ENCODE measurements at regions not wholly inside any gene's neighbourhood (a gene's known extent, or its start where the extent isn't known, plus 50 kb on each side); places are given as distances from the start of the nearest gene placed in this dataset.

DNA sequence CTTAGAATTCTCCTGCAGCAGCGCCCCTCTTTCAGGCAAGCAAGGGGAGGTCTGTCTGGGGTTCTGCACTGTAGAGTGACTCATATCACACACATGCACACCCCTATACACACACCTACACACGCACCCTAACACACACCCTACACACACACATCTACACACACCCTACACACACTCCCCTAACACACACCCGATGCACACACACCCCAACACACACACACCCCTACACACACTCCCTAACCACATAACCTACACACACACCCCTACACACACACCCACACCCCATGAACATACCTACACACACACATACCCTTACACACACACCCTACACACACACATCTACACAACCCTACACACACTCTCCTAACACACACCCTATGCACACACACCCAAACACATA, 493.2 kb downstream of the IRS2 start:
- Histone ChIP-seq H3K27ac (no peak overlapping the region), H3K4me3 (no peak overlapping the region), H3K4me1 (no peaks in the 10 kb centered on the region), H3K36me3 (no peaks in the 10 kb centered on the region), H3K9me3 (no peaks in the 10 kb centered on the region), H3K27me3 (no peaks in the 10 kb centered on the region)
- DNase-seq (ENCODE audit: extremely low spot score in 2 of 2) = no peak
- intact Hi-C loops (cut with DNase I) = no loop called here
- TF ChIP-seq, protein P1, sequence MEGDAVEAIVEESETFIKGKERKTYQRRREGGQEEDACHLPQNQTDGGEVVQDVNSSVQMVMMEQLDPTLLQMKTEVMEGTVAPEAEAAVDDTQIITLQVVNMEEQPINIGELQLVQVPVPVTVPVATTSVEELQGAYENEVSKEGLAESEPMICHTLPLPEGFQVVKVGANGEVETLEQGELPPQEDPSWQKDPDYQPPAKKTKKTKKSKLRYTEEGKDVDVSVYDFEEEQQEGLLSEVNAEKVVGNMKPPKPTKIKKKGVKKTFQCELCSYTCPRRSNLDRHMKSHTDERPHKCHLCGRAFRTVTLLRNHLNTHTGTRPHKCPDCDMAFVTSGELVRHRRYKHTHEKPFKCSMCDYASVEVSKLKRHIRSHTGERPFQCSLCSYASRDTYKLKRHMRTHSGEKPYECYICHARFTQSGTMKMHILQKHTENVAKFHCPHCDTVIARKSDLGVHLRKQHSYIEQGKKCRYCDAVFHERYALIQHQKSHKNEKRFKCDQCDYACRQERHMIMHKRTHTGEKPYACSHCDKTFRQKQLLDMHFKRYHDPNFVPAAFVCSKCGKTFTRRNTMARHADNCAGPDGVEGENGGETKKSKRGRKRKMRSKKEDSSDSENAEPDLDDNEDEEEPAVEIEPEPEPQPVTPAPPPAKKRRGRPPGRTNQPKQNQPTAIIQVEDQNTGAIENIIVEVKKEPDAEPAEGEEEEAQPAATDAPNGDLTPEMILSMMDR (IDR thresholded peaks at IDR 0.05) = no peak
- TF ChIP-seq POLR2A (IDR thresholded peaks at IDR 0.05) (no peak), POLR2AphosphoS5 (IDR thresholded peaks at IDR 0.05; ENCODE audit: insufficient read depth in 1 of 2, low read depth in 1 of 2) (no peak)

DNA sequence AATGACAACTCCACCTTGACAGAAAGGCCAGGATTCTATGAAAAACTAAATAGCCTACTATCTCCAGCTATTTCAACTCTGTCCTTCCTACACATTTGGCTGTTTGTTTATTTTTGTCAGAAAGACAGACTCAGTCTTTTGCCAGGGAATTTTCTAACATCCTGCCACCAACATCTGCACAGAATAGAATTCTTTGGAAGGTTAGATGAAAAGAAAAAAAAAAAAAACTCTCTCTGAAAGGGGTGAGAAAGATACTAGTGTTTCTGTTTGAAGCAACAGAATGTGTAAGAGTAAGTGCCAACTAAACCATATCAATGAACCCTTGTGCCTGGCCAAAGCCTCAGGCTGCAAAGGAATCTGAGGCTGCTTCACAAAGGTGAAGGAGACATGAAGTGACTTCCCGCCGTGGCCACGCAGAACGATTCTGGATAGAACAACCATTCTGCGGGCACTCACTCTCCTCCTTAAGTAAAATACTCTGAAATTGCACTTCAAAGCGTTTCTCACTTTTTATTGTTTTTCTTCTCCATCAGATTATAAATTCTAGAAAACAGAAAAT, 498.2 kb downstream of the IRS2 start:
- TF ChIP-seq POLR2AphosphoS5 (IDR thresholded peaks at IDR 0.05; ENCODE audit: insufficient read depth in 1 of 2, low read depth in 1 of 2) (no peak), POLR2A (IDR thresholded peaks at IDR 0.05) (no peak)
- TF ChIP-seq, protein P1 (IDR thresholded peaks at IDR 0.05) = no peak
- Histone ChIP-seq H3K4me1 (no peaks in the 10 kb centered on the region), H3K27ac (no peak overlapping the region), H3K36me3 (no peaks in the 10 kb centered on the region), H3K27me3 (no peaks in the 10 kb centered on the region), H3K9me3 (no peaks in the 10 kb centered on the region), H3K4me3 (no peak overlapping the region)
- intact Hi-C loops (cut with DNase I) = no loop called here
- no peak for DNase-seq (ENCODE audit: extremely low spot score in 2 of 2)

DNA sequence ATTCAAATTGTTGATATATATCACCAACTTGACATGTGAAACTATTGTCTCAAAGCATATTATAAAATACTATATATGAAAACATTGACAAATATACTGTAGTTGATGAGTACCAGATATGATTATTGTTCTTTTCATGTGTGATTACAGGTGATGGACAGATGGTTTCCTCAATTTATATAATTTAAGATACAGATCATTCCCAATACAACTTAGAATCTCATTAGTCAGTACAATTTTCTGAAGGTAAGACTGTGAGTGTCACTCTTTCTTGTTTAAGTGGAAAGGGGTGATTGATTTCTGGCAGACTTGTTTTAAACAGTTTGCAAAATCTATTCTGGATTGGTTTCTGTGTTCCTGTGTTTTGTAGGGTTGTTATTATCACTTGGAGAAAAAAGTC, 498.8 kb downstream of the IRS2 start:
- Histone ChIP-seq H3K9me3 (no peaks in the 10 kb centered on the region), H3K4me1 (no peaks in the 10 kb centered on the region), H3K27me3 (no peaks in the 10 kb centered on the region), H3K4me3 (no peak overlapping the region), H3K36me3 (no peaks in the 10 kb centered on the region), H3K27ac (no peak overlapping the region)
- DNase-seq (ENCODE audit: extremely low spot score in 2 of 2) = no peak
- TF ChIP-seq POLR2A (IDR thresholded peaks at IDR 0.05) (no peak), POLR2AphosphoS5 (IDR thresholded peaks at IDR 0.05; ENCODE audit: insufficient read depth in 1 of 2, low read depth in 1 of 2) (no peak)
- TF ChIP-seq, protein P1 (IDR thresholded peaks at IDR 0.05) = no peak
- intact Hi-C loops (cut with DNase I) = no loop called here

DNA sequence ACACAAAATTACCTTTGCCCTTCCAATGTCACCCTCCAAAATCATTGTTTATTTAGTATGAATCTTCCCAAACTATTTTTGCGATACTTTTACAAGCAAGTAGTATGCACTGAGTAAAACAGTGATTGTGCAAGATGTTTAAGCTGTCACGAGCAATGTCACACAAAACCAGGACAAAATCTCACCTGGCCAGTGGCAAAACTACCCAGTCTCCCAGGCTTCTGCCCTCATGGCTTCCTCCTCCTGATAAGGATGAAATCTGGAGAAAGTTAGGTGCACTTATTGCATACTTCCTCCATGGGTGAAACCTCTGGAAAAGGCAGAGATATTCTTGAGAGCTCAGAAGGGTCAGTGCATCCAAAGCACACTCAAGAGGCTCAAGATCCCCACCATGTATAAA, 500.8 kb downstream of the IRS2 start:
- intact Hi-C loops (cut with DNase I) = no loop called here
- Histone ChIP-seq H3K9me3 (no peaks in the 10 kb centered on the region), H3K4me1 (no peaks in the 10 kb centered on the region), H3K36me3 (no peaks in the 10 kb centered on the region), H3K27ac (no peak overlapping the region), H3K27me3 (no peaks in the 10 kb centered on the region), H3K4me3 (no peak overlapping the region)
- DNase-seq (ENCODE audit: extremely low spot score in 2 of 2) = no peak
- TF ChIP-seq POLR2AphosphoS5 (IDR thresholded peaks at IDR 0.05; ENCODE audit: insufficient read depth in 1 of 2, low read depth in 1 of 2) = no peak
- TF ChIP-seq POLR2A (IDR thresholded peaks at IDR 0.05) = no peak
- TF ChIP-seq, protein P1 (IDR thresholded peaks at IDR 0.05) = no peak

DNA sequence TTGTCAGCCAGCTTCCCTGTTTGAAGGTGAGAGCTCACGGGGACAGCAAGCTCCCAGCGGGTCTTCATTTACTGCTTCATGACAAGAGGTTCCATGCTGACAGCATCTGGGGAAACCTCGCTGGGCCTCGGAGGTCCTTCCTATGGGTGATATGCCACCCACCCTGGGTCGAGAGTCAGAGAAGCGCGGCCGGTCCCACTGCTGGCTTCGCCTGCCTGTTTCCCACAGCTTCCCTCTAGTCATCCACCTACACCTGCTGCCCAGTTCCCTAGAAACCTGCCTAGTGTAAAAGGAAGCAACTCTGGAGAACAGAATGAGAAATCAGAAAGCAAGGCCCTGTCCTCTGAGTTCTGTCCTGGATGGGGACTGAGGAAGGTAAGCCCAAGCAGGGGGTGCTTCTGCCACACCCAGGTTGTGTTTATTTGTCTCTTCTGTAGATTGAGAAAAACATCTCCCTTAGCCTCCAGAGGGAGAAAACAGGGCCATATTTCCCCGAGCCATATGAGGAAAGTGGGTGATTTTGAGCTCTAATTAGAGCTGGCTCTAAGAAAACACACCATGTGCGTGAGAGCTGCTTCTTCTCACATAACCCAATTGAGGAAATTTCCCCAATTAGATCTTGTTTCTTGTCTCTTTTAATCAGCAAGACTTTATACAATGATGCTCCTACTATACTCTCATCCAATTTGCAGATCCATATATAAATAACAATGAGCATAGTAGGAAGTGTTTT, 504.3 kb downstream of the IRS2 start:
- H3K36me3 ChIP-seq = no peaks in the 10 kb centered on the region
- no peak for DNase-seq (ENCODE audit: extremely low spot score in 2 of 2)
- no peak overlapping the region for H3K27ac ChIP-seq
- H3K27me3 ChIP-seq = no peaks in the 10 kb centered on the region
- H3K4me1 ChIP-seq = no peaks in the 10 kb centered on the region
- no peak for TF ChIP-seq POLR2AphosphoS5 (IDR thresholded peaks at IDR 0.05; ENCODE audit: insufficient read depth in 1 of 2, low read depth in 1 of 2)
- TF ChIP-seq, protein P1 (IDR thresholded peaks at IDR 0.05) = no peak
- no peak for TF ChIP-seq POLR2A (IDR thresholded peaks at IDR 0.05)
- no peaks in the 10 kb centered on the region for H3K9me3 ChIP-seq
- H3K4me3 ChIP-seq = no peak overlapping the region
- intact Hi-C loops (cut with DNase I) = no loop called here

Measured in vagina (tissue), 2 donors.